ENCODE measurements at regions not wholly inside any gene's neighbourhood (a gene's known extent, or its start where the extent isn't known, plus 50 kb on each side); places are given as distances from the start of the nearest gene placed in this dataset.

DNA sequence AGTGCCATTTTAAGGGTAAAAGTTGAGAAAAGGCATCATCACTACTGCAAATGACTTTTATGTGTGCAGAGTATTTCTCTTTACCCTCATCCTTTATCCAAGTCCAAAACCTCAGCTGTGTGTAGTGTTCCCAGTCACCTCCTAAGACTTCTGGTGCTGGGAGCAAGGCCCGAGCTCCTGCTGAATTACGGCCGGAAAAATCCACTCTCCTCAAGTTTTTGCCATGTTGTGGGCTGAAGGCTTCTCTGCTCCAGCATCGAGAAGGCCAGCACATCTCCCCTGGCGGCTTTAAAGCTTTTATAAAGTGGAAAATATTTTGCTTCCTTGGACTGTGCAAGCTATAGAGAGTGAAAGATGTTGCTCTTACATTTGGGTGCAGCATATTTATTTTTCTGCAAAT, 153.2 kb upstream of the THBS2 start:
- in situ Hi-C loops (cut with HindIII; ENCODE audit: low pct_ligation_motif_present, low sequenced_read_pairs): no loop called here
- TF ChIP-seq, protein P1, sequence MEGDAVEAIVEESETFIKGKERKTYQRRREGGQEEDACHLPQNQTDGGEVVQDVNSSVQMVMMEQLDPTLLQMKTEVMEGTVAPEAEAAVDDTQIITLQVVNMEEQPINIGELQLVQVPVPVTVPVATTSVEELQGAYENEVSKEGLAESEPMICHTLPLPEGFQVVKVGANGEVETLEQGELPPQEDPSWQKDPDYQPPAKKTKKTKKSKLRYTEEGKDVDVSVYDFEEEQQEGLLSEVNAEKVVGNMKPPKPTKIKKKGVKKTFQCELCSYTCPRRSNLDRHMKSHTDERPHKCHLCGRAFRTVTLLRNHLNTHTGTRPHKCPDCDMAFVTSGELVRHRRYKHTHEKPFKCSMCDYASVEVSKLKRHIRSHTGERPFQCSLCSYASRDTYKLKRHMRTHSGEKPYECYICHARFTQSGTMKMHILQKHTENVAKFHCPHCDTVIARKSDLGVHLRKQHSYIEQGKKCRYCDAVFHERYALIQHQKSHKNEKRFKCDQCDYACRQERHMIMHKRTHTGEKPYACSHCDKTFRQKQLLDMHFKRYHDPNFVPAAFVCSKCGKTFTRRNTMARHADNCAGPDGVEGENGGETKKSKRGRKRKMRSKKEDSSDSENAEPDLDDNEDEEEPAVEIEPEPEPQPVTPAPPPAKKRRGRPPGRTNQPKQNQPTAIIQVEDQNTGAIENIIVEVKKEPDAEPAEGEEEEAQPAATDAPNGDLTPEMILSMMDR (IDR thresholded peaks at IDR 0.05; ENCODE audit: low read depth, low read length, missing control alignments): no peak
- H3K36me3 ChIP-seq (replicated peaks): no peaks in the 10 kb centered on the region
- no peaks in the 10 kb centered on the region for H3K27me3 ChIP-seq (replicated peaks)
- DNase-seq: no peak
- no peak overlapping the region for H3K27ac ChIP-seq
- no peak overlapping the region for H3K4me3 ChIP-seq (ENCODE audit: low read depth, low read length)

DNA sequence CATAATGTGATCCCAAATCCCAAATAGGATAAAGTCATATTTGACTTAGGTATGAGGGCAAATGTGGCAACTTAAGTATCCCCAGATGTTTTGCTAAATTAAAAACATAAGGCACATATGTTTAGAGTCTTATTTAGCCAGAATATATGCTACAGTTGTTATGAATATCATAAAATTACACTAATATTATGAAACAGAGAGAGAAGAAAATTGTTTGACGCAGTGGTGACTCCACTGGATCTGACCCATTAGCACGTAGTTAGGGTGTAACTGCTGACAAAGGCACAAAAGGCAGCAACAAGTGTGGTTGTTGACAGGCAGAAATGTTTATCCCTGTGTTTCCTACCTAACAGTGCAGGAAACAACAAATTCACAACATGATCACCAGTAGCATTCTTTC, 152.4 kb upstream of the THBS2 start:
- TF ChIP-seq, protein P1 (IDR thresholded peaks at IDR 0.05; ENCODE audit: low read depth, low read length, missing control alignments): no peak
- Histone ChIP-seq H3K27ac (no peak overlapping the region), H3K36me3 (replicated peaks) (no peaks in the 10 kb centered on the region), H3K4me3 (ENCODE audit: low read depth, low read length) (no peak overlapping the region), H3K27me3 (replicated peaks) (no peaks in the 10 kb centered on the region)
- in situ Hi-C loops (cut with HindIII; ENCODE audit: low pct_ligation_motif_present, low sequenced_read_pairs): no loop called here
- no peak for DNase-seq

DNA sequence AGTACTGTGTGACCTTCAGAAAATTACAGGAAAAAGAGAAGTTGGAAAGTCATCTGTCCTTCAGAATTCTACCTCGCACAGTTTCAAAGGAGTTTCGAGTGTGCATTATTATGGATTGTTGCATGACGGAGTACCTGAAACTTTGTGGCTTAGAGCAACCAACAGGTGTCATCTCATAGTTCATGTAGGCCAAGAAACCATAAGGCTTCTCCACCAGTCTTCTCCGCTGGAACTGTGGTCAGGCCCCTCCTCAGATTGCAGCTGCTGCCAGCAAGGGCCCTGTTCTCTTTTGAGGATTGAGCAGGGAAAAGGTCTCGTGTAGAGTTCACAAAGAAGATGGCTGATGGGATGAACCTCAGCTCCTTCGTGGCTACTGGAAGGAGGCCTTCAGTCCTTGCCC, 151.2 kb upstream of the THBS2 start:
- Histone ChIP-seq H3K27ac (no peak overlapping the region), H3K4me3 (ENCODE audit: low read depth, low read length) (no peak overlapping the region), H3K36me3 (replicated peaks) (no peaks in the 10 kb centered on the region), H3K27me3 (replicated peaks) (no peaks in the 10 kb centered on the region)
- in situ Hi-C loops (cut with HindIII; ENCODE audit: low pct_ligation_motif_present, low sequenced_read_pairs): no loop called here
- DNase-seq: no peak
- TF ChIP-seq, protein P1 (IDR thresholded peaks at IDR 0.05; ENCODE audit: low read depth, low read length, missing control alignments): no peak

DNA sequence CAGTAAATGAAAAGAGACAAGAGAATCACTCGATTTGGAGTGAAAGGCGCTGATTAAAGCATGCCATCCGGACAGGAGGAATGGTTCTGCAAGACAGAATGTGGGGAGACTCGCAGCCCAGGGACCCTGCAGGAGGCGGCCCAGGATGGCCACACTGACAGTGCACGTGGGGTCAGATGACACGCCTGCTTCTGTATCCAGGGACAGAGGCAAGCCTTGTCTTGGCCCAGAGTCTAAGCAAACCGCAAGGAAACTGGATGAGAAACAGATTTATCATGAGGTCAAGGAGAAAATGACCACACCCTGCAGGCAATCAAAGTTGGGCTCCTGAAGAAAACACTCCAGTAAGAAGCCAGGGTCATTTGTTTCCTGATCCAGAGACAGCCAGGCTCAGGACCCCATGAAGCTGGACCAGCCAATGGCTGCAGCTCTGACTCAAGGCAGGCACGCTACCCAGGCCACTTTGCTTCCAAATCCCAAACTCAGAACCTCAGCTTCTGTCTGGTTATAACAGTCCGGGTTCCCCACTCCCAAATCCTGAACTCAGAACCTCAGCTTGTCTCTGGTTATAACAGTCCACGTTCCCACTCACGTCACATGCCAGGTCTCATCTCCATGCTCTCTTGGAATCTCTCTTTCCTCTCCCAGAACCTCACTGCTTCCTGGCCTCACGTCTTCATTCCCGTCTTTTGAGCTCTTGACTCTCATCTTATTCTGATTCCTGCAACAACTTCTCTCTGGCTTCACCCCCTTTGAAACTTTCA, 144.9 kb upstream of the THBS2 start:
- in situ Hi-C loops (cut with HindIII; ENCODE audit: low pct_ligation_motif_present, low sequenced_read_pairs): no loop called here
- no peaks in the 10 kb centered on the region for H3K36me3 ChIP-seq (replicated peaks)
- no peak for DNase-seq
- H3K4me3 ChIP-seq (ENCODE audit: low read depth, low read length): no peak overlapping the region
- no peak overlapping the region for H3K27ac ChIP-seq
- no peaks in the 10 kb centered on the region for H3K27me3 ChIP-seq (replicated peaks)
- TF ChIP-seq, protein P1 (IDR thresholded peaks at IDR 0.05; ENCODE audit: low read depth, low read length, missing control alignments): no peak

DNA sequence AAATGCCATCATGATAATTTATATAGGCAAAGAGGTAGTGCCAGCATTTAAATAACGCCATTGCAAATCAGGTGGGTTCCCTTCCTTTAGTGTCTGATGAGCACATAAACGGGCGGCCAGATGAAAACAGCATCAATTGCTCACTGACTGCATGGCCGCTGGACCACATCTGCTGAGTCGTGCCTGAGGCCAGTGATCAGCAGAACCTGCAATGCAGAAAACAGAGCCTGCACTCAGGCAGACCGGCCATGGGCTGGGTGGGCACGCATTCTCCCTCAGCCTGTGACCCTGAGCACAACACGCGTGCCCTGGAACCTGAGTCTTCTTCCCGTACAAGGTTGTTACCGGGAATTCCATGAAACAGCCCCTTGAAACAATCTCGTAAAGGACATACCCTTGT, 144.0 kb upstream of the THBS2 start:
- DNase-seq: no peak
- Histone ChIP-seq H3K36me3 (replicated peaks) (no peaks in the 10 kb centered on the region), H3K27me3 (replicated peaks) (no peaks in the 10 kb centered on the region), H3K27ac (no peak overlapping the region), H3K4me3 (ENCODE audit: low read depth, low read length) (no peak overlapping the region)
- in situ Hi-C loops (cut with HindIII; ENCODE audit: low pct_ligation_motif_present, low sequenced_read_pairs): no loop called here
- TF ChIP-seq, protein P1 (IDR thresholded peaks at IDR 0.05; ENCODE audit: low read depth, low read length, missing control alignments): no peak

All from brain microvascular endothelial cell (primary cell).